ENCODE measurements at regions not wholly inside any gene's neighbourhood (a gene's known extent, or its start where the extent isn't known, plus 50 kb on each side); places are given as distances from the start of the nearest gene placed in this dataset.

GRCh38 chr12:75717902-75718301 is 206.5 kb upstream of the KRR1 start:
- CTCF ChIA-PET (ENCODE audit: low intra/inter-chr PET ratio), result no interaction called here
- Histone ChIP-seq H4K20me1 (replicated peaks; ENCODE audit: control insufficient read depth, insufficient read depth, low read length) (no peaks in the 10 kb centered on the region), H3K36me3 (ENCODE audit: control insufficient read depth, insufficient read depth, low read length) (no peaks in the 10 kb centered on the region), H3K4me1 (replicated peaks in 1 of 2; ENCODE audit: control insufficient read depth in 2 of 2, insufficient read depth in 2 of 2, low read length in 2 of 2) (peaks cover 0 to 15% of the 10 kb centered on the region in 2 experiments; a peak in 3 of 5 replicates), H3K9ac (ENCODE audit: insufficient read depth in 1 of 2, low read depth in 2 of 2, low read length in 2 of 2) (no peak overlapping the region), H3K27me3 (ENCODE audit: control insufficient read depth in 2 of 2, insufficient read depth in 2 of 2, low read length in 2 of 2) (no peaks in the 10 kb centered on the region), H2AFZ (ENCODE audit: low read depth, low read length) (no peak overlapping the region), H3K4me3 (no peak overlapping the region), H3K9me1 (ENCODE audit: control insufficient read depth, insufficient read depth, low read length) (no peaks in the 10 kb centered on the region), H3K27ac (ENCODE audit: extremely low read depth, low read depth, low read length) (no peak overlapping the region), H3K4me2 (ENCODE audit: insufficient read depth, low read length) (no peak overlapping the region), H3K9me3 (replicated peaks; ENCODE audit: control insufficient read depth, insufficient read depth, low read depth, low read length) (no peaks in the 10 kb centered on the region), H3K79me2 (ENCODE audit: control insufficient read depth, insufficient read depth, low read length) (no peaks in the 10 kb centered on the region)
- DNase-seq (ENCODE audit: extremely low read depth in 1 of 4, low spot score in 3 of 4), result no peak
- intact Hi-C loops (cut with micrococcal nuclease) (no loop called here), in situ Hi-C loops (cut with MboI) (no loop called here)
- no peak for FAIRE-seq
- no peak for ATAC-seq
- no TSS peak for BruUV-seq (replicated peaks)
- POLR2A ChIA-PET, result no interaction called here
- TF ChIP-seq MAX (CRISPR knock-in tag; IDR thresholded peaks at IDR 0.05) (no peak), TEAD1 (CRISPR knock-in tag; IDR thresholded peaks at IDR 0.05) (no peak), BRCA1 (IDR thresholded peaks at IDR 0.05) (no peak), BRCA1 (CRISPR knock-in tag; IDR thresholded peaks at IDR 0.05) (no peak), KLF10 (CRISPR knock-in tag; IDR thresholded peaks at IDR 0.05) (no peak), MTA1 (IDR thresholded peaks at IDR 0.05; ENCODE audit: borderline replicate concordance) (no peak), ETV1 (tag; conservative IDR thresholded peaks at IDR 0.05; ENCODE audit: low read depth) (no peak), HDAC6 (IDR thresholded peaks at IDR 0.05; ENCODE audit: low read depth, low read length) (no peak), RNF2 (IDR thresholded peaks at IDR 0.05) (no peak), ZNF77 (CRISPR knock-in tag; IDR thresholded peaks at IDR 0.05) (no peak), SREBF1 (IDR thresholded peaks at IDR 0.05; ENCODE audit: borderline replicate concordance, low read depth, low read length) (no peak)
